SK-N-SH (cell line): ENCODE measurements at regions not wholly inside any gene's neighbourhood (a gene's known extent, or its start where the extent isn't known, plus 50 kb on each side); places are given as distances from the start of the nearest gene placed in this dataset.

ENCODE experiments used
- CTCF ChIA-PET: fragments of 300-600, 350-600 bp; formaldehyde crosslinking; extraction: SDS; loops from one replicate; lab custom pipeline; 2021; lab: Yijun Ruan, JAX
- POLR2A ChIA-PET: fragments of 350-600 bp; sonication (Branson Sonifier 250); formaldehyde crosslinking; extraction: SDS; loops from one replicate; lab custom pipeline; 2020; ENCODE audit warnings: antibody characterized with exemption, inconsistent platforms; lab: Yijun Ruan, JAX
- DNase-seq: peaks from one replicate; pipeline ENCODE4 v3.0.0; 2012
- H2AFZ ChIP-seq: fragments of 200-600 bp; sonication (generic); 2 replicates; pipeline ENCODE4 v1.8.1; 2016; ENCODE audit warnings: antibody characterized with exemption, mild to moderate bottlenecking, low read depth
- H3F3A ChIP-seq: fragments of 200-600 bp; sonication (generic); replicated peaks from 2 replicates; pipeline ENCODE3; 2016; ENCODE audit warnings: antibody characterized with exemption, mild to moderate bottlenecking; ENCODE audit not compliant: insufficient read depth
- H3K27ac ChIP-seq, 2 experiments: fragments of 200-500 bp in 1 of 2; fragments of 200-600 bp in 1 of 2; sonication (Bioruptor generic) in 1 of 2; sonication (generic), shearing (Covaris generic) in 1 of 2; 2 replicates each; pipeline versions ENCODE4 v1.5.1 to v1.6.1; 2014 to 2016; ENCODE audit warnings: low read depth in 2 of 2, inconsistent platforms in 1 of 2, low read length in 1 of 2, mild to moderate bottlenecking in 1 of 2, mixed read lengths in 1 of 2
- H3K27me3 ChIP-seq: fragments of 200-600 bp; sonication (generic), shearing (Covaris generic); 2 replicates; pipeline ENCODE4 v1.6.1; 2016; ENCODE audit warnings: mixed run types; ENCODE audit not compliant: insufficient read depth
- H3K36me3 ChIP-seq, 2 experiments: fragments of 200-500 bp in 1 of 2; fragments of 200-600 bp in 1 of 2; sonication (Bioruptor generic) in 1 of 2; sonication (generic) in 1 of 2; replicated peaks in 1 of 2; 2 replicates each; pipeline versions ENCODE3 to v1.5.1; 2014 to 2016; ENCODE audit warnings: low read length in 1 of 2, mild to moderate bottlenecking in 1 of 2; ENCODE audit not compliant: insufficient read depth in 2 of 2, control insufficient read depth in 1 of 2
- H3K4me1 ChIP-seq, 2 experiments: fragments of 200-500 bp in 1 of 2; fragments of 200-600 bp in 1 of 2; sonication (Bioruptor generic) in 1 of 2; sonication (generic), shearing (Covaris generic) in 1 of 2; 2 replicates each; pipeline versions ENCODE4 v1.5.1 to v1.6.1; 2014 to 2016; ENCODE audit warnings: low read depth in 1 of 2, low read length in 1 of 2, mixed run types in 1 of 2; ENCODE audit not compliant: insufficient read depth in 2 of 2, control insufficient read depth in 1 of 2
- H3K4me2 ChIP-seq: fragments of 200-600 bp; sonication (generic), shearing (Covaris generic); 2 replicates; pipeline ENCODE4 v1.6.1; 2017; ENCODE audit warnings: mixed run types
- H3K4me3 ChIP-seq, 2 experiments: fragments of 200-500 bp in 1 of 2; fragments of 200-600 bp in 1 of 2; sonication (Bioruptor generic) in 1 of 2; sonication (generic), shearing (Covaris generic) in 1 of 2; 2 replicates each; pipeline versions ENCODE4 v1.5.1 to v1.8.1; 2014 to 2016; ENCODE audit warnings: low read depth in 2 of 2, inconsistent platforms in 1 of 2, low read length in 1 of 2, mild to moderate bottlenecking in 1 of 2, mixed read lengths in 1 of 2, moderate library complexity in 1 of 2
- H3K79me2 ChIP-seq: fragments of 200-600 bp; sonication (generic); 2 replicates; pipeline ENCODE4 v1.8.1; 2017; ENCODE audit warnings: mild to moderate bottlenecking; ENCODE audit not compliant: insufficient read depth
- H3K9ac ChIP-seq: fragments of 200-600 bp; sonication (generic); 2 replicates; pipeline ENCODE4 v1.6.1; 2017; ENCODE audit warnings: mixed run types
- H3K9me2 ChIP-seq: fragments of 200-600 bp; sonication (generic); 2 replicates; pipeline ENCODE4 v1.6.1; 2017; ENCODE audit warnings: mixed run types
- H3K9me3 ChIP-seq: fragments of 200-600 bp; sonication (generic); 2 replicates; pipeline ENCODE4 v1.6.1; 2017; ENCODE audit warnings: mixed run types, mild to moderate bottlenecking, moderate library complexity
- H4K20me1 ChIP-seq: fragments of 200-600 bp; sonication (generic); 2 replicates; pipeline ENCODE4 v1.6.1; 2017; ENCODE audit warnings: mild to moderate bottlenecking, mixed run types; ENCODE audit not compliant: insufficient read depth
- CTCF ChIP-seq: fragments of 200-600 bp; sonication (generic); IDR thresholded peaks from 2 replicates; pipeline ENCODE4 v1.6.1; 2017; ENCODE audit warnings: antibody characterized with exemption, mild to moderate bottlenecking, moderate library complexity
- ELF1 ChIP-seq: IDR thresholded peaks from 2 replicates; pipeline ENCODE4 v1.4.0; 2012
- EP300 ChIP-seq, 2 experiments: IDR thresholded peaks; 2 replicates each; pipeline versions ENCODE4 v1.4.0 to v1.6.1; 2012; ENCODE audit warnings: borderline replicate concordance in 1 of 2, low read depth in 1 of 2, low read length in 1 of 2
- EZH2phosphoT487 ChIP-seq: fragments of 200-600 bp; sonication (generic); IDR thresholded peaks from 2 replicates; pipeline ENCODE4 v1.6.1; 2017; ENCODE audit warnings: low read depth, mixed run types, mild to moderate bottlenecking, antibody characterized with exemption, moderate library complexity, borderline replicate concordance
- FOXJ3 ChIP-seq: sonication (generic); formaldehyde crosslinking; IDR thresholded peaks from 2 replicates; pipeline ENCODE4 v1.5.1; 2020; ENCODE audit warnings: mild to moderate bottlenecking, missing genetic modification reagents
- FOXM1 ChIP-seq: IDR thresholded peaks from 2 replicates; pipeline ENCODE4 v1.4.0; 2012; ENCODE audit warnings: low read depth, mild to moderate bottlenecking
- GATA2 ChIP-seq: sonication (generic); formaldehyde crosslinking; IDR thresholded peaks from 2 replicates; pipeline ENCODE4 v1.5.0; 2020; ENCODE audit warnings: mild to moderate bottlenecking, missing genetic modification reagents
- MXI1 ChIP-seq: IDR thresholded peaks from 2 replicates; pipeline ENCODE4 v1.6.1; 2012; ENCODE audit warnings: mild to moderate bottlenecking, low read depth, low read length, improper control_type of control experiment
- POLR2AphosphoS5 ChIP-seq: IDR thresholded peaks from 2 replicates; pipeline ENCODE4 v1.6.1; 2012; ENCODE audit warnings: low read depth, low read length
- RFX5 ChIP-seq: IDR thresholded peaks from 2 replicates; pipeline ENCODE4 v1.6.1; 2012; ENCODE audit warnings: mild to moderate bottlenecking, improper control_type of control experiment, low read length
- RXRA ChIP-seq: IDR thresholded peaks from 2 replicates; pipeline ENCODE4 v1.4.0; 2012; ENCODE audit warnings: low read depth, mild to moderate bottlenecking, borderline replicate concordance
- SMC3 ChIP-seq: IDR thresholded peaks from 2 replicates; pipeline ENCODE4 v1.6.1; 2012; ENCODE audit warnings: low read depth, low read length, improper control_type of control experiment
- TAF1 ChIP-seq: IDR thresholded peaks from 2 replicates; pipeline ENCODE4 v1.6.1; 2012; ENCODE audit warnings: low read depth, mild to moderate bottlenecking, low read length, moderate library complexity, borderline replicate concordance
- TCF12 ChIP-seq: IDR thresholded peaks from 2 replicates; pipeline ENCODE4 v1.4.0; 2012
- TEAD4 ChIP-seq: IDR thresholded peaks from 2 replicates; pipeline ENCODE4 v1.4.0; 2012; ENCODE audit warnings: mild to moderate bottlenecking, borderline replicate concordance; ENCODE audit not compliant: insufficient read depth
- YY1 ChIP-seq: IDR thresholded peaks from 2 replicates; pipeline ENCODE4 v1.4.0; 2012; ENCODE audit warnings: low read depth, mild to moderate bottlenecking
- WGBS: methylation state at CpG from one replicate; pipeline ENCODE4 v1.1.6; 2017; ENCODE audit warnings: low lambda C conversion rate; 5-methylcytosine and 5-hydroxymethylcytosine counted together

GRCh38 chr22:27377501-27378295, 423.9 kb downstream of the MN1 start:
- TF ChIP-seq FOXM1 (no peak), TAF1 (no peak), TCF12 (no peak), POLR2AphosphoS5 (no peak), EZH2phosphoT487 (no peak), MXI1 (no peak), RXRA (no peak)
- TF ChIP-seq, all 33 proteins: peak for 0
- Histone ChIP-seq H3K4me2 (peak overlapping the region; percentile 52; the same call in 1 of the 2 replicates), H3K4me3 (0 out of 4 replicates have a peak overlapping the region, but pooled peaks of 1 of the 2 experiments have one; percentile 26), H4K20me1 (no peaks in the 10 kb centered on the region), H3K9me3 (no peaks in the 10 kb centered on the region), H3K4me1 (peaks cover 9 to 11% of the 10 kb centered on the region in 2 experiments; a peak in 3 of 4 replicates), H2AFZ (0 out of 2 replicates have a peak overlapping the region, but pooled peaks have one; percentile 29), H3K79me2 (no peaks in the 10 kb centered on the region), H3K27me3 (peaks cover 50% of the 10 kb centered on the region), H3K9ac (no peak overlapping the region), H3K27ac (no peak overlapping the region), H3F3A (peaks cover 4% of the 10 kb centered on the region), H3K9me2 (no peaks in the 10 kb centered on the region), H3K36me3 (no peaks in the 10 kb centered on the region)
- DNase-seq: no peak
- 32% methylated on average over 16 of the region's 17 CpGs for WGBS
- CTCF ChIA-PET: no interaction called here
- POLR2A ChIA-PET: no interaction called here

GRCh38 chr22:27378311-27378800, 423.2 kb downstream of the MN1 start:
- ChIA-PET POLR2A (no interaction called here), CTCF (no interaction called here)
- peaks cover 4% of the 10 kb centered on the region for H3F3A ChIP-seq
- no peaks in the 10 kb centered on the region for H3K79me2 ChIP-seq
- 0 out of 2 replicates have a peak overlapping the region, but pooled peaks have one; percentile 29 for H2AFZ ChIP-seq
- no peak overlapping the region for H3K27ac ChIP-seq
- H3K9ac ChIP-seq: no peak overlapping the region
- 0 out of 4 replicates have a peak overlapping the region, but pooled peaks of 1 of the 2 experiments have one; percentile 26 for H3K4me3 ChIP-seq
- no peak for DNase-seq
- H3K9me2 ChIP-seq: no peaks in the 10 kb centered on the region
- H4K20me1 ChIP-seq: no peaks in the 10 kb centered on the region
- TF ChIP-seq SMC3: no peak
- no peak for TF ChIP-seq TEAD4
- no peak for TF ChIP-seq RFX5
- no peak for TF ChIP-seq CTCF
- no peak for TF ChIP-seq YY1
- no peak for TF ChIP-seq POLR2AphosphoS5
- TF ChIP-seq ELF1: no peak
- no peak for TF ChIP-seq GATA2 (CRISPR knock-in tag)
- no peak for TF ChIP-seq FOXJ3 (CRISPR knock-in tag)
- no peak for TF ChIP-seq EP300 (IDR thresholded peaks at IDR 0.05; ENCODE audit: borderline replicate concordance in 1 of 2, low read depth in 1 of 2, low read length in 1 of 2)
- H3K27me3 ChIP-seq: peaks cover 57% of the 10 kb centered on the region
- H3K9me3 ChIP-seq: no peaks in the 10 kb centered on the region
- 19% methylated on average over 7 of the region's 13 CpGs for WGBS
- H3K36me3 ChIP-seq: no peaks in the 10 kb centered on the region
- peak overlapping the region; percentile 52; the same call in 1 of the 2 replicates for H3K4me2 ChIP-seq
- H3K4me1 ChIP-seq: peaks cover 9 to 11% of the 10 kb centered on the region in 2 experiments; a peak in 3 of 4 replicates
